ENCODE measurements at regions not wholly inside any gene's neighbourhood (a gene's known extent, or its start where the extent isn't known, plus 50 kb on each side); places are given as distances from the start of the nearest gene placed in this dataset.

GRCh38 chr10:71008150-71008549 is 119.8 kb upstream of the PCBD1 start:
- no peak for TF ChIP-seq CTCF (conservative IDR thresholded peaks at IDR 0.05; ENCODE audit: low read length)
- no peak for TF ChIP-seq EZH2phosphoT487 (IDR thresholded peaks at IDR 0.05; ENCODE audit: borderline replicate concordance)

Data from Loucy (cell line).